OCI-LY3 (cell line): ENCODE measurements at regions not wholly inside any gene's neighbourhood (a gene's known extent, or its start where the extent isn't known, plus 50 kb on each side); places are given as distances from the start of the nearest gene placed in this dataset.

Source experiments
- H2AFZ ChIP-seq: fragments of 200-600, 300-600 bp; shearing (Covaris generic); 2 replicates; pipeline ENCODE4 v1.6.0; 2014; ENCODE audit warnings: antibody characterized with exemption, low read depth, low read length
- H3K27ac ChIP-seq: fragments of 200-600, 300-600 bp; sonication (generic); 2 replicates; pipeline ENCODE4 v1.5.1; 2014; ENCODE audit warnings: mild to moderate bottlenecking, low read length, moderate library complexity, mixed read lengths
- H3K27me3 ChIP-seq: fragments of 200-600, 300-600 bp; sonication (generic); 2 replicates; pipeline ENCODE4 v1.6.1; 2014; ENCODE audit warnings: low read depth, low read length, mixed read lengths
- H3K36me3 ChIP-seq: fragments of 200-600, 300-600 bp; sonication (generic); replicated peaks from 2 replicates; pipeline ENCODE3; 2014; ENCODE audit warnings: low read depth, low read length, mixed read lengths
- H3K4me1 ChIP-seq: fragments of 300-600, 200-600 bp; sonication (generic); 2 replicates; pipeline ENCODE4 v1.6.1; 2014; ENCODE audit warnings: low read length, mixed read lengths
- H3K4me2 ChIP-seq: fragments of 200-600, 300-600 bp; sonication (generic); 2 replicates; pipeline ENCODE4 v1.6.1; 2014; ENCODE audit warnings: low read length, mixed read lengths
- H3K4me3 ChIP-seq: fragments of 300-600, 200-600 bp; sonication (generic); 2 replicates; pipeline ENCODE4 v1.5.1; 2014; ENCODE audit warnings: antibody characterized with exemption, mild to moderate bottlenecking, low read length, moderate library complexity
- H3K79me2 ChIP-seq: fragments of 300-600, 200-600 bp; shearing (Covaris generic); 2 replicates; pipeline ENCODE4 v1.6.1; 2014; ENCODE audit warnings: mild to moderate bottlenecking, low read length, mixed read lengths
- H3K9ac ChIP-seq: fragments of 300-600, 200-600 bp; shearing (Covaris generic); 2 replicates; pipeline ENCODE4 v1.6.0; 2014; ENCODE audit warnings: mild to moderate bottlenecking, low read length, moderate library complexity
- H3K9me3 ChIP-seq: fragments of 200-600, 300-600 bp; shearing (Covaris generic); 2 replicates; pipeline ENCODE4 v1.6.1; 2014; ENCODE audit warnings: low read length, mixed read lengths; ENCODE audit not compliant: insufficient read depth
- H4K20me1 ChIP-seq: fragments of 200-600, 300-600 bp; sonication (generic); 2 replicates; pipeline ENCODE4 v1.6.1; 2016; ENCODE audit warnings: low read length, mixed read lengths; ENCODE audit not compliant: insufficient read depth
- CTCF ChIP-seq: fragments of 200-600, 300-600 bp; sonication (generic); IDR thresholded peaks from 2 replicates; pipeline ENCODE4 v1.5.1; 2014; ENCODE audit warnings: antibody characterized with exemption, low read length, low read depth
- EZH2phosphoT487 ChIP-seq: fragments of 200-600 bp; shearing (Covaris generic); IDR thresholded peaks from 2 replicates; pipeline ENCODE4 v1.6.1; 2018; ENCODE audit warnings: antibody characterized with exemption, mixed run types, low read depth

DNA sequence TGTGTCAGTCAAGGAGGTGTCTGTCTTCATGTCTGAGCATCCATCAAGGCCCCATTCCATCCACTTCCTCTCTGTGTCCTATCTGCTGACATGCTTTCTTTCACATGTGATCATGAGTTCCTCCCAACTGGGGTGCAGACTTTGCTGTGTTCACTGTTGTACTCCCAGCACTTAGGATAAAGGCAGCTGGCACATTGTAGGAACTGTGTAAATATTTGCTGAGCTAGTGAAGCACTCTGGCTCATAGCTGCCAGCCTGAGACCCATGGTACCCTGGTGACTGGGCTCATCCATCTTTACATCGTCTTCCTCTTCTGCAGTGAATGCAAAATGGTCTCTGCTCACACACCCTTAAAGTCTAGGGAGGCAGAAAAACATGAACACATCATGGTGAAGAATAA is 242.2 kb upstream of the IGFBP3 start:
- H2AFZ ChIP-seq: no peak overlapping the region

DNA sequence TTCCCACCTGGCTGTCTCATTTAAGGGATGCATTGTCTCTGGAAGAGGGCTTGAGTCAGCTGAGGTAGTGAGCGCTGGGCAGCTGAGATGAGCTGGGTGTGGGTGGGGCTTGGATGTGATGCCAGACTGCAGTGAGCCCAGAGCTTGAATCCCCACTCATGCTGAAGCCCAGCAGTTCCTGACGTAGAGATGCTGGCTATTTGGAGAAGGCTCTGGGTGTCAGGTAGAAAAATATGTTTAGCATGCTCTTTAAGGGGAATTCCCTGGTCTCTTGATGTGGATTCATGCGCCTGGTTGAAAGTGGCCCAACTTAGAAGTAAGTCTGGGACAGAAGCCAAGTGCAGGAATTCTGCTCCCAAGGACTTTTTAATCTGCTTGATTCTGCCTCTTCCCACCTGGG is 241.5 kb upstream of the IGFBP3 start:
- no peak overlapping the region for H3K4me3 ChIP-seq
- H3K36me3 ChIP-seq: peaks cover 12% of the 10 kb centered on the region
- H3K27ac ChIP-seq: no peak overlapping the region
- H2AFZ ChIP-seq: no peak overlapping the region
- no peaks in the 10 kb centered on the region for H3K79me2 ChIP-seq
- H3K9me3 ChIP-seq: peaks cover 14% of the 10 kb centered on the region
- H3K9ac ChIP-seq: no peak overlapping the region
- peaks cover 14% of the 10 kb centered on the region; the same call in 1 of the 2 replicates for H3K4me1 ChIP-seq
- TF ChIP-seq EZH2phosphoT487 (no peak), CTCF (no peak)
- H3K27me3 ChIP-seq: no peaks in the 10 kb centered on the region
- no peak overlapping the region for H3K4me2 ChIP-seq
- no peaks in the 10 kb centered on the region for H4K20me1 ChIP-seq

More for the DNA sequence above, 242.2 kb upstream of the IGFBP3 start:
- Histone ChIP-seq H3K27me3 (no peaks in the 10 kb centered on the region), H3K27ac (no peak overlapping the region), H3K9ac (no peak overlapping the region), H4K20me1 (no peaks in the 10 kb centered on the region), H3K9me3 (peaks cover 17% of the 10 kb centered on the region), H3K4me3 (no peak overlapping the region), H3K79me2 (no peaks in the 10 kb centered on the region), H3K4me1 (peaks cover 14% of the 10 kb centered on the region; the same call in 1 of the 2 replicates), H3K4me2 (no peak overlapping the region), H3K36me3 (peaks cover 12% of the 10 kb centered on the region)
- TF ChIP-seq CTCF (no peak), EZH2phosphoT487 (no peak)

DNA sequence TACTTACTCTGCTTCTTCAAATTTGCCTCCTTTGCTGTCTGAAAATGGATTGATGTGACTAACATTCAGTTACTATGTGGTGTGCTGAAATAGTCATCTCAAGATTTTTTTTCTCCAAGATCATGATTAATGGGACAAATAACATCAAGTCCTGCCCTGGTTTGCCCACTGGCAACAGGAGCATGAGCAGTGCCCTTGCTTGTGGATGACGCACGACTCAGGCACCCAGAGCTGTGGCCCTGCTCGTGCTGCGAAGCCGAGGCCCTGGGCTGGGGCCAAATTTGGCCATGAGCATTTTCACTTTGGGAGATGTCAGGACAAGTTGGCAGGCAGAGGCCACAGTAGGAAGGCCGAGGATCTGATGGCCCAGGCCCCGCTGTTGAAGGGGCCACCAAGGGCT is 239.8 kb upstream of the IGFBP3 start:
- H2AFZ ChIP-seq: no peak overlapping the region
- TF ChIP-seq CTCF (no peak), EZH2phosphoT487 (no peak)

DNA sequence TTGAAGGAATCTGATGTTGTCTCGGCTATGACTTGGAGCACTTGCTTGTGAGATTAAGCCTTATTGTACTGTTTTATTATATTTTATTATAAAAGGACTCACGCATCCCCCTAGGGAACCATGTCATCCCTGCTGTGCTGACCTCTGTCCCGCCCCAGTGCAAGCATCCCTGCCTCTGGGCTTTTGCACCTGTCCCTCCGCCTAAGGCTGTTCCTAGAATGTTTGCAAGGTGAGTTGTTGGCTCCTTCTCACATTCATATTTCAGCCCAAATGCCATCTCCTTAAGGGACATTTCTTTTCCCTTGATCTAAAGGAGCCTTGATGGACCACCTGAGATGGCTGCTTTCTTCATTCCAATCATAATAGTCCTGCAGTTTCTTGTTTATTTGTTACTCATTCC is 236.9 kb upstream of the IGFBP3 start:
- Histone ChIP-seq H3K4me2 (no peak overlapping the region), H3K4me1 (peaks cover 30% of the 10 kb centered on the region), H3K9ac (no peak overlapping the region), H3K79me2 (no peaks in the 10 kb centered on the region), H2AFZ (no peak overlapping the region), H3K36me3 (no peaks in the 10 kb centered on the region), H4K20me1 (no peaks in the 10 kb centered on the region), H3K27ac (no peak overlapping the region), H3K27me3 (no peaks in the 10 kb centered on the region), H3K4me3 (no peak overlapping the region), H3K9me3 (no peaks in the 10 kb centered on the region)
- TF ChIP-seq EZH2phosphoT487 (no peak), CTCF (no peak)

More for the DNA sequence above, 239.8 kb upstream of the IGFBP3 start:
- H3K27ac ChIP-seq: no peak overlapping the region
- H3K9me3 ChIP-seq: peaks cover 5% of the 10 kb centered on the region
- no peak overlapping the region for H3K4me2 ChIP-seq
- H3K27me3 ChIP-seq: no peaks in the 10 kb centered on the region
- H3K36me3 ChIP-seq: peaks cover 7% of the 10 kb centered on the region
- H3K4me3 ChIP-seq: no peak overlapping the region
- no peak overlapping the region for H3K9ac ChIP-seq
- H4K20me1 ChIP-seq: no peaks in the 10 kb centered on the region
- no peaks in the 10 kb centered on the region for H3K79me2 ChIP-seq
- peaks cover 12% of the 10 kb centered on the region; the same call in 1 of the 2 replicates for H3K4me1 ChIP-seq
